ENCODE measurements at regions not wholly inside any gene's neighbourhood (a gene's known extent, or its start where the extent isn't known, plus 50 kb on each side); places are given as distances from the start of the nearest gene placed in this dataset.

DNA sequence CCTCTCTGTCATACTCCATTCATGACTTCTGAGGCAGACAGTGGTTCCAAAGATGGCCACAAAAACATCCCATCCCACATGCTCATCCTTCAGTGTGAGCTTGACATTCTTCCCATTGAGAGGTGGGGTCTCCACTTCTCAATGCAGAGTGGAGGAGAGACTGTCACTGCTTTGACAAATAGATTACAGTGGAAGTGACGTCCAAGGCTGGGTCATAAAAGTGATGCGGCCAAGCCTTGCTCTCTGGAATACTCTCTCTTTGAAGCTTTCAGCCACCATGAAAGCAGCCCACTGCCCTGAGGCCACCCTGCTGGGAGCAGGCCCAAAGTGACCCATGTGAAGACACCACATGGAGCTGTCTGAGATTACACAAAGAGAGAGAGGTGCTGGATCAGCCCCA lies 59.0 kb upstream of the DNAH5 start:
- Mint-ChIP-seq H3K4me1 (peaks cover 2% of the 10 kb centered on the region), H3K4me3 (no peak overlapping the region), H3K27me3 (ENCODE audit: insufficient read depth) (peaks cover 3% of the 10 kb centered on the region), H3K36me3 (ENCODE audit: low read depth) (peaks cover 3% of the 10 kb centered on the region), H3K27ac (no peak overlapping the region), H3K9me3 (peaks cover 9% of the 10 kb centered on the region)
- 96% methylated on average over 2 of the region's 2 CpGs; no CpG with 5 or more reads in 1 of the 2 experiments for WGBS, 2 experiments (ENCODE audit: insufficient coverage in 1 of 2, insufficient read length in 1 of 2)
- no peak for DNase-seq
- Histone ChIP-seq H3K27ac (ENCODE audit: low read depth, low read length) (no peak overlapping the region), H3K4me3 (ENCODE audit: low read length) (no peak overlapping the region), H3K27me3 (ENCODE audit: control insufficient read depth, insufficient read depth, low read length, poor library complexity, severe bottlenecking) (no peaks in the 10 kb centered on the region), H3K9ac (ENCODE audit: extremely low read depth, low read length, poor library complexity, severe bottlenecking) (no peak overlapping the region), H3K9me3 (ENCODE audit: control insufficient read depth, low read length) (peaks cover 9% of the 10 kb centered on the region), H3K4me1 (ENCODE audit: control insufficient read depth, insufficient read depth, low read length) (no peaks in the 10 kb centered on the region), H3K36me3 (ENCODE audit: control insufficient read depth, insufficient read depth, low read length) (no peaks in the 10 kb centered on the region)
- TF ChIP-seq, protein P1, sequence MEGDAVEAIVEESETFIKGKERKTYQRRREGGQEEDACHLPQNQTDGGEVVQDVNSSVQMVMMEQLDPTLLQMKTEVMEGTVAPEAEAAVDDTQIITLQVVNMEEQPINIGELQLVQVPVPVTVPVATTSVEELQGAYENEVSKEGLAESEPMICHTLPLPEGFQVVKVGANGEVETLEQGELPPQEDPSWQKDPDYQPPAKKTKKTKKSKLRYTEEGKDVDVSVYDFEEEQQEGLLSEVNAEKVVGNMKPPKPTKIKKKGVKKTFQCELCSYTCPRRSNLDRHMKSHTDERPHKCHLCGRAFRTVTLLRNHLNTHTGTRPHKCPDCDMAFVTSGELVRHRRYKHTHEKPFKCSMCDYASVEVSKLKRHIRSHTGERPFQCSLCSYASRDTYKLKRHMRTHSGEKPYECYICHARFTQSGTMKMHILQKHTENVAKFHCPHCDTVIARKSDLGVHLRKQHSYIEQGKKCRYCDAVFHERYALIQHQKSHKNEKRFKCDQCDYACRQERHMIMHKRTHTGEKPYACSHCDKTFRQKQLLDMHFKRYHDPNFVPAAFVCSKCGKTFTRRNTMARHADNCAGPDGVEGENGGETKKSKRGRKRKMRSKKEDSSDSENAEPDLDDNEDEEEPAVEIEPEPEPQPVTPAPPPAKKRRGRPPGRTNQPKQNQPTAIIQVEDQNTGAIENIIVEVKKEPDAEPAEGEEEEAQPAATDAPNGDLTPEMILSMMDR (conservative IDR thresholded peaks at IDR 0.05), result no peak

DNA sequence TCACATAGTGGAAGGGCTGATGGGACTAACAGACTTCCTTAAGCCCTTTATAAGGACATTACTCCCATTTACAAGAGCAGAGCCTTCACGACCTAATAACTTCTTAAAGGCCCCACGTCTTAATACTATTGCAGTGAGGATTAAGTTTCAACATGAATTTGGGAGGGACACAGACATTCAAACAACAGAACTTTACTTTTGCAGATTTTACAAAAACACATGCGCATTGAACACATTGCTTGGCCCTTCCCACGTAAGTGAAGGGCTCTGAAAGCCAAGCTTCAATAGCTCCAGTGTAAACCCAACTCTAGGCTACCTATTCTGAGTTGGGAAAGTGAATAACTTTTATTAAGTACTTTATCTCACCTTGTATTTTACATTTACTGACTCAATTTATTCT lies 53.8 kb upstream of the DNAH5 start:
- 81 to 90% methylated on average over 2 to 4 of the region's 4 CpGs for WGBS, 2 experiments (ENCODE audit: insufficient coverage in 1 of 2, insufficient read length in 1 of 2)
- no peak overlapping the region for H3K27ac Mint-ChIP-seq
- Histone ChIP-seq H3K27ac (ENCODE audit: low read depth, low read length) (no peak overlapping the region), H3K9ac (ENCODE audit: extremely low read depth, low read length, poor library complexity, severe bottlenecking) (no peak overlapping the region), H3K36me3 (ENCODE audit: control insufficient read depth, insufficient read depth, low read length) (no peaks in the 10 kb centered on the region), H3K27me3 (ENCODE audit: control insufficient read depth, insufficient read depth, low read length, poor library complexity, severe bottlenecking) (no peaks in the 10 kb centered on the region), H3K9me3 (ENCODE audit: control insufficient read depth, low read length) (peaks cover 14% of the 10 kb centered on the region), H3K4me1 (ENCODE audit: control insufficient read depth, insufficient read depth, low read length) (no peaks in the 10 kb centered on the region), H3K4me3 (ENCODE audit: low read length) (no peak overlapping the region)
- H3K4me3 Mint-ChIP-seq, result no peak overlapping the region
- H3K36me3 Mint-ChIP-seq (ENCODE audit: low read depth), result peaks cover 3% of the 10 kb centered on the region
- H3K4me1 Mint-ChIP-seq, result peaks cover 7% of the 10 kb centered on the region
- peaks cover 16% of the 10 kb centered on the region for H3K9me3 Mint-ChIP-seq
- TF ChIP-seq, protein P1 (conservative IDR thresholded peaks at IDR 0.05), result no peak
- no peak for DNase-seq
- no peaks in the 10 kb centered on the region for H3K27me3 Mint-ChIP-seq (ENCODE audit: insufficient read depth)

DNA sequence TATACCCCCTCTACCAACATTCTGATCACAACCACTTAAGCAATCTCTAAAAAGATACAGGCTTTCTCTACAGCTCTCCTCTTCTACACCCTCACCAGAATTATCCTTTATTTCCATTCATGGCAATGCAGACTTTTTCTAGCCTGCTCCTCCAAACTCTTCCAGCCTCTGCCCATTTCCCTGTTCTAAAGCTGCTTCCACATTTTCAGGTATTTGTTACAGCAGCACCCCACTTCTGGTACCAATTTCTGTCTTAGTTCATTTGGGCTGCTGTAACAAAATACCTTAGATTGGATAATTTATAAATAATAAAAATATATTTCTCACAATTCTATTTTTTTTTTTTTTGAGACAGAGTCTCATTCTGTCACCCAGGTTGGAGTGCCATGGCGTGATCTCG lies 53.0 kb upstream of the DNAH5 start:
- TF ChIP-seq, protein P1 (conservative IDR thresholded peaks at IDR 0.05), result no peak
- H3K27me3 ChIP-seq (ENCODE audit: control insufficient read depth, insufficient read depth, low read length, poor library complexity, severe bottlenecking), result no peaks in the 10 kb centered on the region
- no peak overlapping the region for H3K4me3 Mint-ChIP-seq
- H3K4me1 ChIP-seq (ENCODE audit: control insufficient read depth, insufficient read depth, low read length), result no peaks in the 10 kb centered on the region
- no peak overlapping the region for H3K9ac ChIP-seq (ENCODE audit: extremely low read depth, low read length, poor library complexity, severe bottlenecking)
- peaks cover 7% of the 10 kb centered on the region for H3K4me1 Mint-ChIP-seq
- H3K27ac ChIP-seq (ENCODE audit: low read depth, low read length), result no peak overlapping the region
- peaks cover 15% of the 10 kb centered on the region for H3K9me3 Mint-ChIP-seq
- DNase-seq, result no peak
- no peaks in the 10 kb centered on the region for H3K36me3 ChIP-seq (ENCODE audit: control insufficient read depth, insufficient read depth, low read length)
- peaks cover 12% of the 10 kb centered on the region for H3K9me3 ChIP-seq (ENCODE audit: control insufficient read depth, low read length)
- peaks cover 3% of the 10 kb centered on the region for H3K36me3 Mint-ChIP-seq (ENCODE audit: low read depth)
- no peaks in the 10 kb centered on the region for H3K27me3 Mint-ChIP-seq (ENCODE audit: insufficient read depth)
- H3K27ac Mint-ChIP-seq, result no peak overlapping the region
- no peak overlapping the region for H3K4me3 ChIP-seq (ENCODE audit: low read length)
- 100% methylated on average over 1 to 2 of the region's 2 CpGs for WGBS, 2 experiments (ENCODE audit: insufficient coverage in 1 of 2, insufficient read length in 1 of 2)

Measured in endodermal cell (in vitro differentiated cells).